ENCODE measurements at regions not wholly inside any gene's neighbourhood (a gene's known extent, or its start where the extent isn't known, plus 50 kb on each side); places are given as distances from the start of the nearest gene placed in this dataset.

DNA sequence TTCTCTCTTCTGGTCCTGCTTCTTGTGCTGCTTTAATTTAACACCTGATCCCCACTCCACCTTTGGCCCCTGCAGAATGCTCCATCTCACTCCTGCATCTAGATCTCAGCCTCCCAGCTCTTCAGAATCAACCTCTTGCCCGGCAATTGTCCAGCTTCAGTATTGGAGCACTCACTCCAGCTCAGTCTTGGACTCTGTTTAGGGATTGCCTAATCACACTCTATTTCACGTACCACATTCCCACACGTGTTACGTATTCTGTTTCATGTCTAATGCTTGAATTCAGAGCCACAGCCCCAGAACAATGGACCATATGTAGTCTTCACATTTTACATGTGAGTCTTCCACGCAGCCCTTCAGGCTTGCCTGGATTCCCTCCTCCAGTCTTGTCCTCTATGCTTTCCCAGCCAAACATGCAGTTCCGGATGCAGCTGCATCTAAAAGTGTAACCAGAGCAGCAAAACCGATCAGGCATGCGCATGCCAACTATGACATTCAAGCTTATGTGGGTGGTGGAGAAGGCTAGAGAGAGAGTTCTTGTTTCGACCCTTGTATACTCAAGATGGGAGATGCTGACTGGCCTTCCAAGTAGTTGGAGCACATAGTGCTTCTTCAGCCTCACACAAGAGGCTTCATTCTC lies 105.2 kb upstream of the FAM9A start:
- H3K27me3 ChIP-seq (ENCODE audit: control insufficient read depth in 1 of 2, insufficient read depth in 2 of 2, low read length in 2 of 2) = no peaks in the 10 kb centered on the region
- H3K36me3 ChIP-seq (ENCODE audit: insufficient read depth, low read length) = no peaks in the 10 kb centered on the region
- no peaks in the 10 kb centered on the region for H3K9me3 ChIP-seq (ENCODE audit: control insufficient read depth in 1 of 2, insufficient read depth in 1 of 2, low read length in 2 of 2)
- no peak for DNase-seq
- Mint-ChIP-seq H3K36me3 (ENCODE audit: low read depth) (no peaks in the 10 kb centered on the region), H3K27ac (no peak overlapping the region), H3K4me1 (ENCODE audit: low read depth) (no peaks in the 10 kb centered on the region), H3K4me3 (no peak overlapping the region), H3K27me3 (peaks cover 7% of the 10 kb centered on the region), H3K9me3 (no peaks in the 10 kb centered on the region)
- TF ChIP-seq, protein P1, sequence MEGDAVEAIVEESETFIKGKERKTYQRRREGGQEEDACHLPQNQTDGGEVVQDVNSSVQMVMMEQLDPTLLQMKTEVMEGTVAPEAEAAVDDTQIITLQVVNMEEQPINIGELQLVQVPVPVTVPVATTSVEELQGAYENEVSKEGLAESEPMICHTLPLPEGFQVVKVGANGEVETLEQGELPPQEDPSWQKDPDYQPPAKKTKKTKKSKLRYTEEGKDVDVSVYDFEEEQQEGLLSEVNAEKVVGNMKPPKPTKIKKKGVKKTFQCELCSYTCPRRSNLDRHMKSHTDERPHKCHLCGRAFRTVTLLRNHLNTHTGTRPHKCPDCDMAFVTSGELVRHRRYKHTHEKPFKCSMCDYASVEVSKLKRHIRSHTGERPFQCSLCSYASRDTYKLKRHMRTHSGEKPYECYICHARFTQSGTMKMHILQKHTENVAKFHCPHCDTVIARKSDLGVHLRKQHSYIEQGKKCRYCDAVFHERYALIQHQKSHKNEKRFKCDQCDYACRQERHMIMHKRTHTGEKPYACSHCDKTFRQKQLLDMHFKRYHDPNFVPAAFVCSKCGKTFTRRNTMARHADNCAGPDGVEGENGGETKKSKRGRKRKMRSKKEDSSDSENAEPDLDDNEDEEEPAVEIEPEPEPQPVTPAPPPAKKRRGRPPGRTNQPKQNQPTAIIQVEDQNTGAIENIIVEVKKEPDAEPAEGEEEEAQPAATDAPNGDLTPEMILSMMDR (IDR thresholded peaks at IDR 0.05) = no peak
- ChIA-PET POLR2A (no interaction called here), CTCF (no interaction called here)
- intact Hi-C loops (cut with DNase I, micrococcal nuclease) = no loop called here
- no peaks in the 10 kb centered on the region for H3K4me1 ChIP-seq (ENCODE audit: insufficient read depth, low read length)
- no peak overlapping the region for H3K27ac ChIP-seq (ENCODE audit: low read depth in 1 of 2, low read length in 2 of 2)
- no peak for ATAC-seq (ENCODE audit: poor library complexity)
- no peak overlapping the region for H3K4me3 ChIP-seq (ENCODE audit: low read length)

DNA sequence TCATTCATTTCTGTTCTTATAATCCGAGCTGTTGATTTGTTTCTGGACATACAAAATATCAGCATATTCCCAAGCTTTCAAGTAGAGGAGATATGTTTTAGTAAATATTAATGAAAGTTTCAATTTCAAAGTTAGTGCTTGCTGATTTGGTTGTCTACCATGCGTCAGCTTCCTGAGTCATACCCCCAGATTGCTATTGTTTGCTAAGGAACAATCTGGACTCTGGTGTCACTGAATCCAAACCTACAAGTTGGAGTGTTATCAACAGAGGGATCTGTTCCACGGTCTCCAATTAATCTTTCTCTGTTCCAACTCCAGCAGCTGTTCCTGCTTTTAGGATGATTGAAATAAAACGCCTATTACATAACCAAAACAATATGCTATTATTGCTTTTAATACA lies 96.1 kb upstream of the FAM9A start:
- no peak overlapping the region for H3K4me3 ChIP-seq (ENCODE audit: low read length)
- TF ChIP-seq, protein P1 (IDR thresholded peaks at IDR 0.05) = no peak
- ATAC-seq (ENCODE audit: poor library complexity) = no peak
- Mint-ChIP-seq H3K27me3 (peaks cover 8% of the 10 kb centered on the region), H3K4me3 (no peak overlapping the region), H3K4me1 (ENCODE audit: low read depth) (no peaks in the 10 kb centered on the region), H3K9me3 (no peaks in the 10 kb centered on the region), H3K36me3 (ENCODE audit: low read depth) (no peaks in the 10 kb centered on the region), H3K27ac (no peak overlapping the region)
- no peaks in the 10 kb centered on the region for H3K9me3 ChIP-seq (ENCODE audit: control insufficient read depth in 1 of 2, insufficient read depth in 1 of 2, low read length in 2 of 2)
- POLR2A ChIA-PET = no interaction called here
- no peaks in the 10 kb centered on the region for H3K36me3 ChIP-seq (ENCODE audit: insufficient read depth, low read length)
- no peaks in the 10 kb centered on the region for H3K27me3 ChIP-seq (ENCODE audit: control insufficient read depth in 1 of 2, insufficient read depth in 2 of 2, low read length in 2 of 2)
- DNase-seq = no peak
- no peaks in the 10 kb centered on the region for H3K4me1 ChIP-seq (ENCODE audit: insufficient read depth, low read length)
- H3K27ac ChIP-seq (ENCODE audit: low read depth in 1 of 2, low read length in 2 of 2) = no peak overlapping the region
- intact Hi-C loops (cut with DNase I, micrococcal nuclease) = no loop called here
- CTCF ChIA-PET = no interaction called here

DNA sequence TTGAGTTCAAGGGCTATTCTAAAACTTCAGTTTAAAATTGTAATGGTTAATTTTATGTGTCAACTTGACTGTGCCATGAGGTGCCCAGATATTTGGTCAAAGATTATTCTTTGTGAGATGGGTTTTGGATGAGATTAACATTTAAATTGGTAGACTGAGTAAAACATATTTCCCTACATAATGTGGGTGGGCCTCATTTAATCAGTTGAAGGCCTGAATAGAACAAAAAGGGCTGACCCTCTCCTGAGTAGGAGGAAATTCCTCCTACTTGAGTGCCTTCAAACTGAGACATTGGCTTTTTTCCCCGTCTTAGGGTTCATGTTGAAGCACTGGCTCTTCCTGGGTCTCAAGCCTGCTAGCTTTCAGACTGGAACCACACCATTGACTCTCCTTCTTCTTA lies 89.6 kb upstream of the FAM9A start:
- DNase-seq (no peak), ATAC-seq (ENCODE audit: poor library complexity) (no peak)
- Histone ChIP-seq H3K27me3 (ENCODE audit: control insufficient read depth in 1 of 2, insufficient read depth in 2 of 2, low read length in 2 of 2) (no peaks in the 10 kb centered on the region), H3K4me1 (ENCODE audit: insufficient read depth, low read length) (no peaks in the 10 kb centered on the region), H3K4me3 (ENCODE audit: low read length) (no peak overlapping the region), H3K9me3 (ENCODE audit: control insufficient read depth in 1 of 2, insufficient read depth in 1 of 2, low read length in 2 of 2) (no peaks in the 10 kb centered on the region), H3K27ac (ENCODE audit: low read depth in 1 of 2, low read length in 2 of 2) (no peak overlapping the region), H3K36me3 (ENCODE audit: insufficient read depth, low read length) (no peaks in the 10 kb centered on the region)
- peaks cover 3% of the 10 kb centered on the region for H3K9me3 Mint-ChIP-seq
- H3K27ac Mint-ChIP-seq = no peak overlapping the region
- TF ChIP-seq, protein P1 (IDR thresholded peaks at IDR 0.05) = no peak
- intact Hi-C loops (cut with DNase I, micrococcal nuclease) = no loop called here
- ChIA-PET CTCF (no interaction called here), POLR2A (no interaction called here)
- H3K4me1 Mint-ChIP-seq (ENCODE audit: low read depth) = no peaks in the 10 kb centered on the region
- no peaks in the 10 kb centered on the region for H3K36me3 Mint-ChIP-seq (ENCODE audit: low read depth)
- H3K27me3 Mint-ChIP-seq = peaks cover 4% of the 10 kb centered on the region
- H3K4me3 Mint-ChIP-seq = no peak overlapping the region
